Spleen (tissue), 11 donors: ENCODE measurements at regions not wholly inside any gene's neighbourhood (a gene's known extent, or its start where the extent isn't known, plus 50 kb on each side); places are given as distances from the start of the nearest gene placed in this dataset.

Experiments
- DNase-seq: peaks from one replicate; pipeline ENCODE4 v3.0.0-alpha.2; 2020
- H3K27ac ChIP-seq, 8 donors: fragments of 200-600 bp; sonication (generic) in 7 of 8; 1 replicate in 4 of 8; 2 replicates in 4 of 8; pipeline versions ENCODE4 v1.5.0 to v1.8.0; 2016 to 2021; ENCODE audit warnings: inconsistent platforms in 4 of 8, mild to moderate bottlenecking in 4 of 8, moderate library complexity in 1 of 8
- H3K27me3 ChIP-seq, 7 donors: fragments of 200-600 bp; sonication (generic) in 6 of 7; replicated peaks in 1 of 7; 1 replicate in 4 of 7; 2 replicates in 3 of 7; pipeline versions ENCODE4 v1.5.0 to v1.8.0; 2016 to 2021; ENCODE audit warnings: inconsistent platforms in 3 of 7, mild to moderate bottlenecking in 1 of 7
- H3K36me3 ChIP-seq, 6 donors: fragments of 200-600 bp; sonication (generic) in 5 of 6; 1 replicate in 4 of 6; 2 replicates in 2 of 6; pipeline versions ENCODE4 v1.5.0 to v1.8.0; 2016 to 2021; ENCODE audit warnings: inconsistent platforms in 2 of 6
- H3K4me1 ChIP-seq, 6 donors: fragments of 200-600 bp; sonication (generic) in 5 of 6; 1 replicate in 3 of 6; 2 replicates in 3 of 6; pipeline versions ENCODE4 v1.5.0 to v1.8.0; 2016 to 2021; ENCODE audit warnings: inconsistent platforms in 3 of 6
- H3K4me3 ChIP-seq, 8 donors: fragments of 200-600 bp; sonication (generic) in 7 of 8; 1 replicate in 4 of 8; 2 replicates in 4 of 8; pipeline versions ENCODE4 v1.5.0 to v1.8.0; 2016 to 2021; ENCODE audit warnings: inconsistent platforms in 4 of 8, mild to moderate bottlenecking in 4 of 8, moderate library complexity in 2 of 8
- H3K9me3 ChIP-seq, 8 donors: fragments of 200-600 bp; sonication (generic) in 7 of 8; 1 replicate in 4 of 8; 2 replicates in 4 of 8; pipeline versions ENCODE4 v1.5.0 to v1.8.0; 2016 to 2021; ENCODE audit warnings: inconsistent platforms in 4 of 8
- CTCF ChIP-seq, 11 experiments: fragments of 200-600 bp in 7 of 11; fragments of 450-650 bp in 4 of 11; sonication (generic) in 4 of 11; IDR thresholded peaks in 8 of 11; conservative IDR thresholded peaks in 3 of 11; 1 replicate in 7 of 11; 2 replicates in 4 of 11; pipeline versions ENCODE4 v1.4.0 to v1.8.0; 2016 to 2021; ENCODE audit warnings: antibody characterized with exemption in 11 of 11, inconsistent platforms in 4 of 11, mild to moderate bottlenecking in 1 of 11
- POLR2A ChIP-seq, 3 donors: fragments of 450-650 bp; IDR thresholded peaks; one replicate each; pipeline ENCODE4 v1.5.1; 2017; ENCODE audit warnings: antibody characterized with exemption in 3 of 3, mild to moderate bottlenecking in 1 of 3
- POLR2AphosphoS5 ChIP-seq, 3 donors: sonication (generic); formaldehyde crosslinking; IDR thresholded peaks; one replicate each; pipeline ENCODE4 v1.5.1; 2017; ENCODE audit warnings: antibody characterized with exemption in 3 of 3
- WGBS, 5 donors: extraction: QIAGEN DNeasy Blood & Tissue Kit in 3 of 5; methylation state at CpG; one replicate each; pipeline versions ENCODE4 v1.1.5 to v1.1.7; 2013 to 2018; 5-methylcytosine and 5-hydroxymethylcytosine counted together
- intact Hi-C: fragments of 100-400 bp; cut with DNase I; formaldehyde crosslinking; loops from one replicate; pipeline ENCODE4 v1.15.0; 2023; ENCODE audit warnings: low total_unique reads
- donor health status: healthy with polysubstance abuse.
- donor health status: DM: no; HTN: no; CAD: no; lungs with moderate emphysema.
- donor health status: DM: no; HTN: no; CAD: no.
- donor health status: Bipolar disorder and iron deficiency.
- donor health status: healthy.
- donor health status: DM: no; HTN: no; CAD: no.
- donor health status: DM: yes; HTN: yes; CAD: no.

DNA sequence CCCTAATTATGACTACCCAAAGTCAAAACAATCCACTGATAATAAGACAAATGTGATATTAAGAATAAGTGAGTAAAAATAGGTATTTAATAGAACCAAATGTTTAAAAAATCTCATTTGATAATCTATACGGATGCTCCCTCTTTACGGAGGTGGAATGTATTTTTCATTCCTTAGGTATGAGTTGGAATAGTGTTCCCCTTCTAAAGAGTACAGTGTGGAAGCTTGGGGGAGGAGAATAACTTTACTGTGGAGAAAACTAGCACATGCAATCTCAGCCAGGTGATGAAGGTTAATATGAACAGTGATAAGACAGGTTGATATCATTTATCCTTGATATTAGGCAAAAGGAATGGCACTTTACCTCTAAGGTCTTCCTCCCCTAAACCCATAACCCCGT, 74.6 kb downstream of the GPR88 start:
- Histone ChIP-seq H3K27me3 (no peaks in the 10 kb centered on the region), H3K36me3 (no peaks in the 10 kb centered on the region), H3K9me3 (no peaks in the 10 kb centered on the region), H3K27ac (no peak overlapping the region), H3K4me1 (peaks cover 0 to 13% (median 7%) of the 10 kb centered on the region in 6 donors), H3K4me3 (no peak overlapping the region)
- WGBS, 5 donors, result 89 to 98% (median 97%) methylated on average over 3 of the region's 3 CpGs
- intact Hi-C loops, result no loop called here
- no peak for DNase-seq
- no peak for TF ChIP-seq CTCF (IDR thresholded peaks at IDR 0.05 in 8 of 11, conservative IDR thresholded peaks at IDR 0.05 in 3 of 11)
- TF ChIP-seq POLR2A (IDR thresholded peaks at IDR 0.05), result no peak
- no peak for TF ChIP-seq POLR2AphosphoS5 (IDR thresholded peaks at IDR 0.05)

DNA sequence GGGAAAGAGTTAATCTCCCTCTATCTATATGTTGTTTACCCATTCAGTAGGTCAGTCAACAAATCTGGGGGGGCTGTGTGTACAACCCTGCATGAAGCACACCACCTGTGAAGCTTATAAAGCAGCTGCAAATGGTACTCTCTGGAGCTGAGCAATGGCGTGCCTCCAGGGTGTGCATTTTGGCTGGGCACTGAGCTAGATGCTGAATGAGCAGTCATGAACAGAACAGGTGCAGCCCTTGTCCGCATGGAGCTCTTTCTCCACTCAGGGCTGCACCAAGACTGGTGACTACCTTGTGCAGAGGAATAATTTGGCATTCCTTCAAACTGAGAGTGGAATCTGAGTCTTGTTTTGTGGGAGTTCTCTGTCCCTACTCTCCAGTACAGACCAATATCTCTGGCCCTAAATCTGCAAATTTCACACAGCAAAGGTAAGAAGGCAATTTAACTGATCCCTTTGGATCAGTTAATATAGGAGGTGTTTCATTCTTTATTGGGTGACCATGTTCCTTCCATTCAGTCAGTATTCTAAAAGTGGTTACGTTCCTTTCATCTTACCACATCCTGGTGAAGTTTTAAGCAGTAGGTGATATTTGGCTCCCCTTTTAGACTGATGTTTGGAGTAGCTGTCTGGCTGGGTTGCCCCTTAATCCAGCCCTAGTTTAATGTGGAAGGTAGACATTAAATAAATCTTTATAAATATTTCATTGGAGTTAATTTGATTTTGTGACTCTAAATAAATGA, 76.0 kb downstream of the GPR88 start:
- Histone ChIP-seq H3K4me1 (peaks cover 0 to 13% (median 4%) of the 10 kb centered on the region in 6 donors), H3K36me3 (no peaks in the 10 kb centered on the region), H3K27ac (peak overlapping the region in 1 of 8 donors; percentile 35), H3K27me3 (no peaks in the 10 kb centered on the region), H3K9me3 (no peaks in the 10 kb centered on the region), H3K4me3 (peak overlapping the region in 1 of 8 donors; percentile 15)
- intact Hi-C loops, result no loop called here
- no peak for DNase-seq
- 64 to 86% (median 82%) methylated on average over 3 of the region's 3 CpGs for WGBS, 5 donors
- no peak for TF ChIP-seq POLR2A (IDR thresholded peaks at IDR 0.05)
- TF ChIP-seq POLR2AphosphoS5 (IDR thresholded peaks at IDR 0.05), result no peak
- no peak for TF ChIP-seq CTCF (IDR thresholded peaks at IDR 0.05 in 8 of 11, conservative IDR thresholded peaks at IDR 0.05 in 3 of 11)

- intact Hi-C loops, result no loop called here
- H3K4me1 ChIP-seq, result peaks cover 0 to 13% (median 3%) of the 10 kb centered on the region in 6 donors
- 75 to 86% (median 79%) methylated on average over 6 of the region's 6 CpGs for WGBS, 5 donors
- TF ChIP-seq CTCF (IDR thresholded peaks at IDR 0.05 in 8 of 11, conservative IDR thresholded peaks at IDR 0.05 in 3 of 11), result no peak
- TF ChIP-seq POLR2AphosphoS5 (IDR thresholded peaks at IDR 0.05), result no peak
- TF ChIP-seq POLR2A (IDR thresholded peaks at IDR 0.05), result no peak
- no peak for DNase-seq
- H3K27ac ChIP-seq, result peak overlapping the region in 1 of 8 donors; percentile 35
- H3K4me3 ChIP-seq, result peak overlapping the region in 1 of 8 donors; percentile 15
- H3K36me3 ChIP-seq, result no peaks in the 10 kb centered on the region
- H3K9me3 ChIP-seq, result no peaks in the 10 kb centered on the region
- H3K27me3 ChIP-seq, result no peaks in the 10 kb centered on the region
Measured at GRCh38 chr1:100614570-100614969, 76.6 kb downstream of the GPR88 start.

- TF ChIP-seq POLR2AphosphoS5 (IDR thresholded peaks at IDR 0.05) (no peak), CTCF (IDR thresholded peaks at IDR 0.05 in 8 of 11, conservative IDR thresholded peaks at IDR 0.05 in 3 of 11) (no peak), POLR2A (IDR thresholded peaks at IDR 0.05) (no peak)
- 86 to 93% (median 89%) methylated on average over 4 of the region's 4 CpGs for WGBS, 5 donors
Measured at GRCh38 chr1:100615686-100616085, 77.7 kb downstream of the GPR88 start.

More at GRCh38 chr1:100615686-100616085, 77.7 kb downstream of the GPR88 start:
- Histone ChIP-seq H3K27ac (no peak overlapping the region), H3K27me3 (no peaks in the 10 kb centered on the region), H3K36me3 (no peaks in the 10 kb centered on the region), H3K4me1 (peaks cover 0 to 13% (median 3%) of the 10 kb centered on the region in 6 donors), H3K4me3 (no peak overlapping the region), H3K9me3 (no peaks in the 10 kb centered on the region)
- DNase-seq, result no peak
- intact Hi-C loops, result no loop called here
